IPS-18c (cell line): ENCODE measurements at regions not wholly inside any gene's neighbourhood (a gene's known extent, or its start where the extent isn't known, plus 50 kb on each side); places are given as distances from the start of the nearest gene placed in this dataset.
"Not testable (repeated sequence)": the region's sequence is repeated elsewhere in the genome, so short reads cannot be mapped to it uniquely, and the experiment has no call there.

Experiments
- H3K4me3 ChIP-seq: 2 replicates; pipeline ENCODE4 v1.7.0; 2013; ENCODE audit warnings: low read depth, mild to moderate bottlenecking, low read length, moderate library complexity; ENCODE audit not compliant: insufficient read depth
- H3K9me3 ChIP-seq: one replicate; pipeline ENCODE4 v1.6.1; 2013; ENCODE audit warnings: mild to moderate bottlenecking, low read length, moderate library complexity; ENCODE audit not compliant: control insufficient read depth, insufficient read depth

- H3K4me3 ChIP-seq, H3K9me3 ChIP-seq: not testable (repeated sequence)
These were observed 1358.1 kb upstream of the CHAC2 start for GRCh38 chr2:52409308-52410118.

- no peaks in the 10 kb centered on the region for H3K9me3 ChIP-seq
- H3K4me3 ChIP-seq, result no peak overlapping the region
These were observed 1361.6 kb upstream of the CHAC2 start for GRCh38 chr2:52405980-52406379.

GRCh38 chr2:52404866-52405265 is 1362.7 kb upstream of the CHAC2 start:
- no peaks in the 10 kb centered on the region for H3K9me3 ChIP-seq
- no peak overlapping the region for H3K4me3 ChIP-seq

- H3K9me3 ChIP-seq, result no peaks in the 10 kb centered on the region
These were observed 1363.6 kb upstream of the CHAC2 start for GRCh38 chr2:52404046-52404445.

GRCh38 chr2:52402128-52402527 is 1365.5 kb upstream of the CHAC2 start:
- Histone ChIP-seq H3K9me3 (no peaks in the 10 kb centered on the region), H3K4me3 (no peak overlapping the region)

More at GRCh38 chr2:52404046-52404445, 1363.6 kb upstream of the CHAC2 start:
- no peak overlapping the region for H3K4me3 ChIP-seq

- H3K4me3 ChIP-seq, result no peak overlapping the region
- no peaks in the 10 kb centered on the region for H3K9me3 ChIP-seq
These were observed 1364.9 kb upstream of the NRXN1 start for GRCh38 chr2:52396836-52397235.

- H3K4me3 ChIP-seq, result no peak overlapping the region
These were observed 1364.0 kb upstream of the NRXN1 start for GRCh38 chr2:52395912-52396311.

GRCh38 chr2:52391621-52392020 is 1359.7 kb upstream of the NRXN1 start:
- H3K9me3 ChIP-seq, result no peaks in the 10 kb centered on the region
- no peak overlapping the region for H3K4me3 ChIP-seq

More at GRCh38 chr2:52395912-52396311, 1364.0 kb upstream of the NRXN1 start:
- H3K9me3 ChIP-seq, result no peaks in the 10 kb centered on the region

- no peak overlapping the region for H3K4me3 ChIP-seq
These were observed 1358.7 kb upstream of the NRXN1 start for GRCh38 chr2:52390651-52391050.

GRCh38 chr2:52387937-52388590 is 1356.1 kb upstream of the NRXN1 start:
- H3K4me3 ChIP-seq, result no peak overlapping the region
- H3K9me3 ChIP-seq, result no peaks in the 10 kb centered on the region

More at GRCh38 chr2:52390651-52391050, 1358.7 kb upstream of the NRXN1 start:
- no peaks in the 10 kb centered on the region for H3K9me3 ChIP-seq

GRCh38 chr2:52386433-52387030 is 1354.6 kb upstream of the NRXN1 start:
- Histone ChIP-seq H3K4me3 (no peak overlapping the region), H3K9me3 (no peaks in the 10 kb centered on the region)

GRCh38 chr2:52383541-52383940 is 1351.6 kb upstream of the NRXN1 start:
- H3K4me3 ChIP-seq, result no peak overlapping the region

GRCh38 chr2:52369178-52369577 is 1337.2 kb upstream of the NRXN1 start:
- H3K9me3 ChIP-seq, result no peaks in the 10 kb centered on the region

More at GRCh38 chr2:52383541-52383940, 1351.6 kb upstream of the NRXN1 start:
- H3K9me3 ChIP-seq, result no peaks in the 10 kb centered on the region

GRCh38 chr2:52368141-52368540 is 1336.2 kb upstream of the NRXN1 start:
- no peaks in the 10 kb centered on the region for H3K9me3 ChIP-seq
- H3K4me3 ChIP-seq, result no peak overlapping the region

More at GRCh38 chr2:52369178-52369577, 1337.2 kb upstream of the NRXN1 start:
- no peak overlapping the region for H3K4me3 ChIP-seq

- no peaks in the 10 kb centered on the region for H3K9me3 ChIP-seq
- H3K4me3 ChIP-seq, result no peak overlapping the region
These were observed 1334.0 kb upstream of the NRXN1 start for GRCh38 chr2:52365946-52366345.

- H3K4me3 ChIP-seq, result no peak overlapping the region
- H3K9me3 ChIP-seq, result peaks cover 6% of the 10 kb centered on the region
These were observed 1324.6 kb upstream of the NRXN1 start for GRCh38 chr2:52356556-52356955.

- Histone ChIP-seq H3K9me3 (no peaks in the 10 kb centered on the region), H3K4me3 (no peak overlapping the region)
These were observed 1315.4 kb upstream of the NRXN1 start for GRCh38 chr2:52347292-52347691.

GRCh38 chr2:52345676-52346075 is 1313.7 kb upstream of the NRXN1 start:
- Histone ChIP-seq H3K9me3 (no peaks in the 10 kb centered on the region), H3K4me3 (no peak overlapping the region)
